GM12878 (cell line): ENCODE measurements at regions not wholly inside any gene's neighbourhood (a gene's known extent, or its start where the extent isn't known, plus 50 kb on each side); places are given as distances from the start of the nearest gene placed in this dataset.

Source experiments
- IKZF2 ChIP-seq, 2 experiments: fragments of 450-650 bp; IDR thresholded peaks; 2 replicates each; pipeline ENCODE4 v1.6.1; 2017; ENCODE audit warnings: mild to moderate bottlenecking in 2 of 2, moderate library complexity in 2 of 2
- POLR2A ChIP-seq: IDR thresholded peaks from 2 replicates; pipeline ENCODE4 v1.6.1; 2011; ENCODE audit warnings: low read depth, mild to moderate bottlenecking, low read length
- RCOR1 ChIP-seq: conservative IDR thresholded peaks from 2 replicates; pipeline ENCODE4 v1.6.1; 2012; ENCODE audit warnings: low read depth, low read length, improper control_type of control experiment
- TAF1 ChIP-seq: IDR thresholded peaks from 2 replicates; pipeline ENCODE4 v1.6.1; 2011; ENCODE audit warnings: mild to moderate bottlenecking, low read depth, low read length, borderline replicate concordance
- ZNF384 ChIP-seq: IDR thresholded peaks from 2 replicates; pipeline ENCODE4 v1.6.1; 2012; ENCODE audit warnings: low read depth, mild to moderate bottlenecking, low read length, improper control_type of control experiment, borderline replicate concordance

DNA sequence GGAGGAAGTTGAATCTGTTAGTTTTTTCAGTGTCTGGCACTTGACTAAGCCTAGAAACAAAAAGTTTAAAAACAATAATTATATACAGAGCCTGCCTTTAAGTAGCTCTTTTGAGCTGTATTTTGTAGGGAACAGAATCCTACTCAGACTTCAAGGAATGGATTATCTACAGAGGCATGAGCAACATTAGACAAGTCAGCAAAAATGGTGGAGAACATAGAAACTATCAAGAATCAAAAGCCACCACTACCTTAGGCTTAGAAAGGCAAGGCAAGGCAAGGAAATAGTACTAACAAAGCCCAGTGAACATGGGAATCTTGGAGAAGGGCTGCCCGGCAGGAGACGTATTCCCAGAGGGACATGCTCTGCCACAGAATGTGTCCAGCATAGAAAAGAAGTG is 353.6 kb upstream of the FAT3 start:
- TF ChIP-seq IKZF2 (IDR thresholded peaks at IDR 0.05) (no peak), ZNF384 (no peak), POLR2A (no peak), RCOR1 (no peak), TAF1 (no peak)
